Endothelial cell of umbilical vein (primary cell): ENCODE measurements at regions not wholly inside any gene's neighbourhood (a gene's known extent, or its start where the extent isn't known, plus 50 kb on each side); places are given as distances from the start of the nearest gene placed in this dataset.

Experiments used
- BruUV-seq: library from RNA; stranded (reverse); fragments of 400-500 nt; replicated peaks from 2 replicates; lab custom pipeline; 2021; lab: Mats Ljungman, UMichigan
- CTCF ChIA-PET: fragments of 300-600, 350-600 bp; sonication (Branson Sonifier 250); formaldehyde crosslinking; loops from one replicate; lab custom pipeline; 2021; ENCODE audit warnings: antibody characterized with exemption, inconsistent platforms; lab: Charles Lee
- POLR2A ChIA-PET: fragments of 300-600, 350-600 bp; sonication (Branson Sonifier 250); formaldehyde crosslinking; loops from one replicate; lab custom pipeline; 2021; ENCODE audit warnings: antibody characterized with exemption, inconsistent platforms; lab: Charles Lee
- DNase-seq: peaks from one replicate; pipeline ENCODE4 v3.0.0-alpha.2; 2011; ENCODE audit warnings: low read depth, low spot score
- FAIRE-seq: peaks from 2 replicates; lab custom pipeline; 2011; peaks lifted over from hg19 to GRCh38; lab: Jason Lieb, UNC
- H2AFZ ChIP-seq: 2 replicates; pipeline ENCODE4 v1.6.0; 2012; ENCODE audit warnings: low read depth, low read length, control low read depth, inconsistent platforms
- H3K27ac ChIP-seq: 2 replicates; pipeline ENCODE4 v1.5.1; 2011; ENCODE audit warnings: low read depth, mild to moderate bottlenecking, control low read depth, low read length, moderate library complexity; ENCODE audit not compliant: insufficient read depth
- H3K27me3 ChIP-seq, 2 experiments: 2 replicates each; pipeline versions ENCODE4 v1.6.0 to v1.6.1; 2011; ENCODE audit warnings: low read length in 2 of 2, mixed read lengths in 1 of 2; ENCODE audit not compliant: control insufficient read depth in 2 of 2, insufficient read depth in 2 of 2
- H3K36me3 ChIP-seq, 2 experiments: 2 replicates in 1 of 2; 3 replicates in 1 of 2; pipeline ENCODE4 v1.5.1; 2011; ENCODE audit warnings: low read length in 2 of 2, mild to moderate bottlenecking in 1 of 2, moderate library complexity in 1 of 2; ENCODE audit not compliant: control insufficient read depth in 2 of 2, insufficient read depth in 2 of 2; ENCODE audit errors: extremely low read depth in 1 of 2
- H3K4me1 ChIP-seq: 3 replicates; pipeline ENCODE4 v1.5.1; 2011; ENCODE audit warnings: mild to moderate bottlenecking, low read length; ENCODE audit not compliant: control insufficient read depth, insufficient read depth; ENCODE audit errors: extremely low read depth
- H3K4me2 ChIP-seq: 2 replicates; pipeline ENCODE4 v1.6.1; 2011; ENCODE audit warnings: low read length, control low read depth, mixed read lengths; ENCODE audit not compliant: insufficient read depth
- H3K4me3 ChIP-seq, 3 experiments: fragments of 200-600 bp in 1 of 3; sonication (generic), shearing (Covaris generic) in 1 of 3; replicated peaks in 1 of 3; 2 replicates each; pipeline ENCODE4 v1.5.1; 2011 to 2016; ENCODE audit warnings: control low read depth in 3 of 3, low read length in 3 of 3, mild to moderate bottlenecking in 2 of 3, inconsistent platforms in 1 of 3, low read depth in 1 of 3, moderate library complexity in 1 of 3; ENCODE audit not compliant: insufficient read depth in 1 of 3
- H3K79me2 ChIP-seq: 2 replicates; pipeline ENCODE4 v1.6.0; 2012; ENCODE audit warnings: low read length, inconsistent platforms; ENCODE audit not compliant: control insufficient read depth, insufficient read depth
- H3K9ac ChIP-seq: replicated peaks from 2 replicates; pipeline ENCODE3; 2011; ENCODE audit warnings: low read length, control low read depth; ENCODE audit not compliant: insufficient read depth; ENCODE audit errors: extremely low read depth
- H3K9me1 ChIP-seq: replicated peaks from 3 replicates; pipeline ENCODE4 v1.6.0; 2011; ENCODE audit warnings: mild to moderate bottlenecking, low read length; ENCODE audit not compliant: control insufficient read depth, insufficient read depth; ENCODE audit errors: extremely low read depth
- H3K9me3 ChIP-seq: replicated peaks from 2 replicates; pipeline ENCODE4 v1.5.1; 2012; ENCODE audit warnings: low read length, inconsistent platforms; ENCODE audit not compliant: control insufficient read depth, insufficient read depth
- H4K20me1 ChIP-seq: replicated peaks from 2 replicates; pipeline ENCODE3; 2011; ENCODE audit warnings: mild to moderate bottlenecking, low read length; ENCODE audit not compliant: control insufficient read depth, insufficient read depth; ENCODE audit errors: extremely low read depth
- EZH2 ChIP-seq: IDR thresholded peaks from 2 replicates; pipeline ENCODE4 v1.6.1; 2012; ENCODE audit warnings: borderline replicate concordance, low read depth, mild to moderate bottlenecking, moderate library complexity, low read length, inconsistent platforms; ENCODE audit not compliant: severe bottlenecking
- FOS ChIP-seq: IDR thresholded peaks from 2 replicates; pipeline ENCODE4 v1.6.1; 2011; ENCODE audit warnings: mild to moderate bottlenecking, low read length, moderate library complexity, borderline replicate concordance; ENCODE audit not compliant: insufficient read depth
- GATA2 ChIP-seq: IDR thresholded peaks from 2 replicates; pipeline ENCODE4 v1.7.0; 2011; ENCODE audit warnings: low read depth, mild to moderate bottlenecking, moderate library complexity, mixed read lengths, low read length; ENCODE audit not compliant: insufficient read length, insufficient read depth
- JUN ChIP-seq: IDR thresholded peaks from 2 replicates; pipeline ENCODE4 v1.6.1; 2011; ENCODE audit warnings: borderline replicate concordance, low read depth; ENCODE audit not compliant: insufficient read length, insufficient read depth
- MAX ChIP-seq: IDR thresholded peaks from 2 replicates; pipeline ENCODE4 v1.6.1; 2011; ENCODE audit not compliant: insufficient read depth, insufficient read length
- MYC ChIP-seq: IDR thresholded peaks from one replicate; pipeline ENCODE4 v1.6.1; 2011; ENCODE audit warnings: mild to moderate bottlenecking, low read depth, low read length
- POLR2A ChIP-seq: IDR thresholded peaks from 2 replicates; pipeline ENCODE4 v1.6.1; 2012; ENCODE audit warnings: low read depth, mild to moderate bottlenecking, control low read depth, low read length
- POLR2AphosphoS5 ChIP-seq: IDR thresholded peaks from 2 replicates; pipeline ENCODE4 v1.6.1; 2012; ENCODE audit warnings: low read depth, mild to moderate bottlenecking, control low read depth, low read length, moderate library complexity; ENCODE audit not compliant: insufficient read depth
- dilution Hi-C: fragments of 300-500 bp; cut with MboI; formaldehyde crosslinking; loops from one replicate; pipeline ENCODE4 v1.15.0; 2019; ENCODE audit warnings: low sequenced_read_pairs; ENCODE audit not compliant: extremely low pct_ligation_motif_present
- intact Hi-C: fragments of 100-400 bp; cut with micrococcal nuclease; formaldehyde crosslinking; loops from one replicate; pipeline ENCODE4 v1.10.0; 2022
- TF ChIP-seq, protein P1 (sequence below), 2 donors: IDR thresholded peaks; 1 replicate in 1 of 2; 2 replicates in 1 of 2; pipeline ENCODE4 v1.5.1; 2011; ENCODE audit warnings: low read length in 2 of 2, mild to moderate bottlenecking in 2 of 2, moderate library complexity in 2 of 2, control low read depth in 1 of 2, inconsistent platforms in 1 of 2, low read depth in 1 of 2; ENCODE audit not compliant: insufficient read depth in 1 of 2; ENCODE audit errors: extremely low read depth in 1 of 2

DNA sequence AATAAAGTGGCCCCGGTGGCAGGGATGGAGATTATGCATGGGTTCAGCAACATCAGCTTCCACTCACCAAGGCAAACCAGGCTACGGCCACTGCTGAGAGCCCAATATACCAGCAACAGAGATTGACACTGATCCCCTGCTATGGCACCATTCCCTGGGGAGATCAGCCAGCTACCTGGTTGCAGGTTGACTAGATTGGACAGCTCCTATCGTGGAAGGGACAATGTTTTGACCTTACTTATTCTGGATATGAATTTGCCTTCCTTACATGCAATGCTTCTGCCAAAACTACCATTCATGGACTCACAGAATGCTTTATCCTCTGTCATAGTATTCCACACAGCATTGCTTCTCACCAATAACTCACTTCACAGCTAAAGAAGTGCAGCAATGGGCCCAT is 174.8 kb upstream of the TNFAIP3 start:
- CTCF ChIA-PET, result no interaction called here
- DNase-seq (no peak), FAIRE-seq (no peak)
- dilution Hi-C loops (no loop called here), intact Hi-C loops (no loop called here)
- Histone ChIP-seq H2AFZ (no peak overlapping the region), H3K9me3 (no peaks in the 10 kb centered on the region), H3K27me3 (no peaks in the 10 kb centered on the region), H4K20me1 (no peaks in the 10 kb centered on the region), H3K9ac (no peak overlapping the region), H3K4me1 (peaks cover 10% of the 10 kb centered on the region), H3K27ac (no peak overlapping the region), H3K9me1 (no peaks in the 10 kb centered on the region), H3K36me3 (no peaks in the 10 kb centered on the region), H3K4me2 (no peak overlapping the region), H3K79me2 (no peaks in the 10 kb centered on the region), H3K4me3 (no peak overlapping the region)
- BruUV-seq, result no TSS peak
- TF ChIP-seq JUN (no peak), GATA2 (no peak), MAX (no peak), EZH2 (no peak), POLR2AphosphoS5 (no peak), FOS (no peak), MYC (no peak), POLR2A (no peak)
- TF ChIP-seq, protein P1, sequence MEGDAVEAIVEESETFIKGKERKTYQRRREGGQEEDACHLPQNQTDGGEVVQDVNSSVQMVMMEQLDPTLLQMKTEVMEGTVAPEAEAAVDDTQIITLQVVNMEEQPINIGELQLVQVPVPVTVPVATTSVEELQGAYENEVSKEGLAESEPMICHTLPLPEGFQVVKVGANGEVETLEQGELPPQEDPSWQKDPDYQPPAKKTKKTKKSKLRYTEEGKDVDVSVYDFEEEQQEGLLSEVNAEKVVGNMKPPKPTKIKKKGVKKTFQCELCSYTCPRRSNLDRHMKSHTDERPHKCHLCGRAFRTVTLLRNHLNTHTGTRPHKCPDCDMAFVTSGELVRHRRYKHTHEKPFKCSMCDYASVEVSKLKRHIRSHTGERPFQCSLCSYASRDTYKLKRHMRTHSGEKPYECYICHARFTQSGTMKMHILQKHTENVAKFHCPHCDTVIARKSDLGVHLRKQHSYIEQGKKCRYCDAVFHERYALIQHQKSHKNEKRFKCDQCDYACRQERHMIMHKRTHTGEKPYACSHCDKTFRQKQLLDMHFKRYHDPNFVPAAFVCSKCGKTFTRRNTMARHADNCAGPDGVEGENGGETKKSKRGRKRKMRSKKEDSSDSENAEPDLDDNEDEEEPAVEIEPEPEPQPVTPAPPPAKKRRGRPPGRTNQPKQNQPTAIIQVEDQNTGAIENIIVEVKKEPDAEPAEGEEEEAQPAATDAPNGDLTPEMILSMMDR (IDR thresholded peaks at IDR 0.05; ENCODE audit: extremely low read depth in 1 of 2, insufficient read depth in 1 of 2, low read depth in 1 of 2, low read length in 2 of 2), result no peak
- POLR2A ChIA-PET, result no interaction called here
